CD4-positive, alpha-beta T cell (primary cell): ENCODE measurements at regions not wholly inside any gene's neighbourhood (a gene's known extent, or its start where the extent isn't known, plus 50 kb on each side); places are given as distances from the start of the nearest gene placed in this dataset.

Source experiments
- ATAC-seq: fragments of 200-7000 bp; cut with Tn5 transposase; one replicate; pipeline ENCODE4 v1.10.0; 2022; ENCODE audit warnings: mild to moderate bottlenecking; ENCODE audit not compliant: poor library complexity
- CTCF ChIA-PET: fragments of 350-600 bp; sonication (Branson Sonifier 250); formaldehyde crosslinking; loops from one replicate; lab custom pipeline; 2021; ENCODE audit warnings: antibody characterized with exemption, inconsistent platforms; lab: Charles Lee
- POLR2A ChIA-PET: fragments of 350-600 bp; sonication (Branson Sonifier 250); formaldehyde crosslinking; loops from one replicate; lab custom pipeline; 2021; ENCODE audit warnings: antibody characterized with exemption, inconsistent platforms; lab: Charles Lee
- DNase-seq, 14 experiments: peaks; one replicate each; pipeline ENCODE4 v3.0.0-alpha.2; 2013 to 2020; ENCODE audit warnings: mixed read lengths in 2 of 14
- H3K27ac ChIP-seq, 2 donors: one replicate each; pipeline versions ENCODE4 v1.5.1 to v1.7.0; 2013; ENCODE audit warnings: low read length in 2 of 2, low read depth in 1 of 2, mild to moderate bottlenecking in 1 of 2
- H3K27me3 ChIP-seq, 2 experiments: 1 replicate in 1 of 2; 2 replicates in 1 of 2; pipeline versions ENCODE4 v1.6.1 to v1.7.0; 2013; ENCODE audit warnings: low read length in 2 of 2, control low read depth in 1 of 2, mild to moderate bottlenecking in 1 of 2, moderate library complexity in 1 of 2; ENCODE audit not compliant: insufficient read depth in 2 of 2, control insufficient read depth in 1 of 2
- H3K36me3 ChIP-seq: one replicate; pipeline ENCODE4 v1.6.1; 2013; ENCODE audit warnings: low read length, control low read depth; ENCODE audit not compliant: insufficient read depth
- H3K4me1 ChIP-seq: one replicate; pipeline ENCODE4 v1.6.1; 2013; ENCODE audit warnings: low read length, control low read depth; ENCODE audit not compliant: insufficient read depth
- H3K4me3 ChIP-seq: one replicate; pipeline ENCODE4 v1.5.1; 2013; ENCODE audit warnings: mild to moderate bottlenecking, low read length, moderate library complexity
- H3K9me3 ChIP-seq, 2 experiments: 1 replicate in 1 of 2; 2 replicates in 1 of 2; pipeline versions ENCODE4 v1.6.1 to v1.7.0; 2013; ENCODE audit warnings: low read length in 2 of 2, mild to moderate bottlenecking in 2 of 2, control low read depth in 1 of 2, moderate library complexity in 1 of 2; ENCODE audit not compliant: control insufficient read depth in 1 of 2, insufficient read depth in 1 of 2
- H3K27ac Mint-ChIP-seq: one replicate; pipeline ENCODE4 v1.8.0; 2020; ENCODE audit warnings: mixed read lengths
- H3K27me3 Mint-ChIP-seq: one replicate; pipeline ENCODE4 v1.8.0; 2021; ENCODE audit warnings: mixed read lengths
- H3K36me3 Mint-ChIP-seq: one replicate; pipeline ENCODE4 v1.8.0; 2021; ENCODE audit warnings: low read depth, mixed read lengths
- H3K4me1 Mint-ChIP-seq: one replicate; pipeline ENCODE4 v1.8.0; 2021; ENCODE audit warnings: low read depth, mixed read lengths
- H3K4me3 Mint-ChIP-seq: one replicate; pipeline ENCODE4 v1.8.0; 2020; ENCODE audit warnings: mild to moderate bottlenecking, mixed read lengths
- H3K9me3 Mint-ChIP-seq: one replicate; pipeline ENCODE4 v1.8.0; 2020; ENCODE audit warnings: mixed read lengths
- CTCF ChIP-seq: fragments of 200-600 bp; IDR thresholded peaks from one replicate; pipeline ENCODE4 v1.8.0; 2022; ENCODE audit warnings: antibody characterized with exemption, mild to moderate bottlenecking
- intact Hi-C, 2 experiments: fragments of 100-400 bp; cut with DNase I in 1 of 2; cut with micrococcal nuclease in 1 of 2; formaldehyde crosslinking; loops; one replicate each; pipeline versions ENCODE4 v1.15.1 to v1.9.0; 2023 to 2025; cut with DNase I, micrococcal nuclease

GRCh38 chr12:127275416-127275815 lies 991.6 kb upstream of the TMEM132C start:
- TF ChIP-seq CTCF = no peak
- H3K9me3 ChIP-seq = peaks cover 0 to 3% of the 10 kb centered on the region in 2 experiments
- no peak for ATAC-seq
- peak in 2 of 14 experiments; percentile 22 to 23 for DNase-seq
- intact Hi-C loops = no loop called here
- H3K36me3 ChIP-seq = no peaks in the 10 kb centered on the region
- Mint-ChIP-seq H3K36me3 (no peaks in the 10 kb centered on the region), H3K27me3 (peaks cover 16% of the 10 kb centered on the region), H3K4me1 (no peaks in the 10 kb centered on the region), H3K4me3 (no peak overlapping the region), H3K9me3 (no peaks in the 10 kb centered on the region), H3K27ac (no peak overlapping the region)
- H3K27ac ChIP-seq = no peak overlapping the region
- no peaks in the 10 kb centered on the region for H3K4me1 ChIP-seq
- no peaks in the 10 kb centered on the region for H3K27me3 ChIP-seq
- ChIA-PET CTCF (no interaction called here), POLR2A (no interaction called here)
- no peak overlapping the region for H3K4me3 ChIP-seq

GRCh38 chr12:127277882-127278281 lies 989.1 kb upstream of the TMEM132C start:
- ChIA-PET CTCF (no interaction called here), POLR2A (no interaction called here)
- Mint-ChIP-seq H3K36me3 (no peaks in the 10 kb centered on the region), H3K27ac (no peak overlapping the region), H3K9me3 (no peaks in the 10 kb centered on the region), H3K4me3 (no peak overlapping the region), H3K4me1 (no peaks in the 10 kb centered on the region), H3K27me3 (peaks cover 13% of the 10 kb centered on the region)
- Histone ChIP-seq H3K9me3 (peaks cover 0 to 3% of the 10 kb centered on the region in 2 experiments), H3K4me3 (no peak overlapping the region), H3K27me3 (no peaks in the 10 kb centered on the region), H3K27ac (no peak overlapping the region), H3K36me3 (no peaks in the 10 kb centered on the region), H3K4me1 (no peaks in the 10 kb centered on the region)
- ATAC-seq (no peak), DNase-seq (no peak)
- no peak for TF ChIP-seq CTCF
- intact Hi-C loops = no loop called here

- DNase-seq (no peak), ATAC-seq (no peak)
- ChIA-PET POLR2A (no interaction called here), CTCF (no interaction called here)
- no peaks in the 10 kb centered on the region for H3K4me1 Mint-ChIP-seq
- Histone ChIP-seq H3K4me3 (no peak overlapping the region), H3K36me3 (no peaks in the 10 kb centered on the region), H3K9me3 (peaks cover 0 to 3% of the 10 kb centered on the region in 2 experiments), H3K27me3 (no peaks in the 10 kb centered on the region), H3K27ac (no peak overlapping the region), H3K4me1 (no peaks in the 10 kb centered on the region)
- TF ChIP-seq CTCF = no peak
- H3K36me3 Mint-ChIP-seq = no peaks in the 10 kb centered on the region
- no peak overlapping the region for H3K27ac Mint-ChIP-seq
- peaks cover 12% of the 10 kb centered on the region for H3K27me3 Mint-ChIP-seq
- no peak overlapping the region for H3K4me3 Mint-ChIP-seq
- intact Hi-C loops = no loop called here
- no peaks in the 10 kb centered on the region for H3K9me3 Mint-ChIP-seq
These were observed 988.6 kb upstream of the TMEM132C start for GRCh38 chr12:127278351-127278750.
